Ishikawa (cell line): ENCODE measurements at regions not wholly inside any gene's neighbourhood (a gene's known extent, or its start where the extent isn't known, plus 50 kb on each side); places are given as distances from the start of the nearest gene placed in this dataset.

Source experiments
- CEBPB ChIP-seq: IDR thresholded peaks from 2 replicates; pipeline ENCODE4 v1.6.1; 2012
- CREB1 ChIP-seq: IDR thresholded peaks from 2 replicates; pipeline ENCODE4 v1.6.1; 2012; ENCODE audit warnings: low read depth
- EGR1 ChIP-seq: IDR thresholded peaks from 2 replicates; pipeline ENCODE4 v1.6.1; 2012
- EP300 ChIP-seq: IDR thresholded peaks from 2 replicates; pipeline ENCODE4 v1.6.1; 2012; ENCODE audit warnings: borderline replicate concordance
- FOXM1 ChIP-seq: IDR thresholded peaks from 2 replicates; pipeline ENCODE4 v1.6.1; 2012; ENCODE audit warnings: low read depth, borderline replicate concordance
- MAX ChIP-seq: IDR thresholded peaks from 2 replicates; pipeline ENCODE4 v1.6.1; 2012
- NFIC ChIP-seq: IDR thresholded peaks from 2 replicates; pipeline ENCODE4 v1.6.1; 2012
- RAD21 ChIP-seq: IDR thresholded peaks from 2 replicates; pipeline ENCODE4 v1.6.1; 2012; ENCODE audit warnings: low read depth
- REST ChIP-seq: IDR thresholded peaks from 2 replicates; pipeline ENCODE4 v1.6.1; 2012; ENCODE audit warnings: low read depth, mild to moderate bottlenecking
- TAF1 ChIP-seq: IDR thresholded peaks from 2 replicates; pipeline ENCODE4 v1.6.1; 2012; ENCODE audit warnings: low read depth, mild to moderate bottlenecking
- TCF12 ChIP-seq: IDR thresholded peaks from 2 replicates; pipeline ENCODE4 v1.6.1; 2012; ENCODE audit warnings: low read depth
- TEAD4 ChIP-seq: IDR thresholded peaks from 2 replicates; pipeline ENCODE4 v1.6.1; 2012
- USF1 ChIP-seq: IDR thresholded peaks from 2 replicates; pipeline ENCODE4 v1.6.1; 2012
- YY1 ChIP-seq: IDR thresholded peaks from 2 replicates; pipeline ENCODE4 v1.6.1; 2012; ENCODE audit warnings: low read depth
- ZBTB7A ChIP-seq: IDR thresholded peaks from 2 replicates; pipeline ENCODE4 v1.6.1; 2012; ENCODE audit warnings: low read depth

- no peak for TF ChIP-seq REST
- no peak for TF ChIP-seq CEBPB
Measured at GRCh38 chr11:98300719-98301118, 720.0 kb upstream of the CNTN5 start.

- TF ChIP-seq USF1, result no peak
- no peak for TF ChIP-seq CEBPB
- no peak for TF ChIP-seq TEAD4
Measured at GRCh38 chr11:98307827-98308491, 712.8 kb upstream of the CNTN5 start.

- TF ChIP-seq CEBPB, result no peak
- no peak for TF ChIP-seq MAX
- no peak for TF ChIP-seq TEAD4
- TF ChIP-seq RAD21, result no peak
- no peak for TF ChIP-seq USF1
- no peak for TF ChIP-seq YY1
- no peak for TF ChIP-seq TAF1
- no peak for TF ChIP-seq ZBTB7A
- TF ChIP-seq CREB1, result no peak
- no peak for TF ChIP-seq TCF12
- no peak for TF ChIP-seq NFIC
- no peak for TF ChIP-seq FOXM1
- TF ChIP-seq REST, result no peak
Measured at GRCh38 chr11:98358551-98358950, 662.2 kb upstream of the CNTN5 start.

- TF ChIP-seq NFIC (no peak), FOXM1 (no peak), ZBTB7A (no peak), RAD21 (no peak), YY1 (no peak), TEAD4 (no peak), TAF1 (no peak), MAX (no peak), REST (no peak), CEBPB (no peak), TCF12 (no peak), EP300 (no peak), CREB1 (no peak), EGR1 (no peak), USF1 (no peak)
Measured at GRCh38 chr11:98365190-98365589, 655.6 kb upstream of the CNTN5 start.

- TF ChIP-seq TCF12, result no peak
- no peak for TF ChIP-seq NFIC
- TF ChIP-seq FOXM1, result no peak
- TF ChIP-seq YY1, result no peak
- no peak for TF ChIP-seq ZBTB7A
- TF ChIP-seq TEAD4, result no peak
- no peak for TF ChIP-seq RAD21
- no peak for TF ChIP-seq MAX
- TF ChIP-seq CREB1, result no peak
- no peak for TF ChIP-seq TAF1
- no peak for TF ChIP-seq REST
- no peak for TF ChIP-seq CEBPB
- TF ChIP-seq EP300, result no peak
- no peak for TF ChIP-seq EGR1
- no peak for TF ChIP-seq USF1
Measured at GRCh38 chr11:98365941-98366340, 654.8 kb upstream of the CNTN5 start.
